CD14-positive monocyte (primary cell): ENCODE measurements at regions not wholly inside any gene's neighbourhood (a gene's known extent, or its start where the extent isn't known, plus 50 kb on each side); places are given as distances from the start of the nearest gene placed in this dataset.

Experiments
- DNase-seq, 3 donors: peaks; one replicate each; pipeline ENCODE4 v3.0.0-alpha.2; 2011 to 2022
- H2AFZ ChIP-seq: 2 replicates; pipeline ENCODE4 v1.6.0; 2012; ENCODE audit warnings: mild to moderate bottlenecking, low read depth, low read length, inconsistent platforms; ENCODE audit not compliant: insufficient read depth, poor library complexity, severe bottlenecking
- H3K27ac ChIP-seq, 2 donors: 1 replicate in 1 of 2; 2 replicates in 1 of 2; pipeline ENCODE4 v1.5.1; 2012 to 2013; ENCODE audit warnings: low read length in 2 of 2, control low read depth in 1 of 2, inconsistent platforms in 1 of 2, low read depth in 1 of 2, mild to moderate bottlenecking in 1 of 2
- H3K27me3 ChIP-seq, 2 donors: one replicate each; pipeline versions ENCODE4 v1.6.0 to v1.6.1; 2011 to 2013; ENCODE audit warnings: low read length in 2 of 2; ENCODE audit not compliant: control insufficient read depth in 2 of 2, insufficient read depth in 2 of 2
- H3K36me3 ChIP-seq, 2 donors: replicated peaks in 1 of 2; 1 replicate in 1 of 2; 2 replicates in 1 of 2; pipeline versions ENCODE4 v1.5.1 to v1.6.1; 2012 to 2013; ENCODE audit warnings: low read length in 2 of 2, control low read depth in 1 of 2, inconsistent platforms in 1 of 2, mild to moderate bottlenecking in 1 of 2; ENCODE audit not compliant: insufficient read depth in 2 of 2, control insufficient read depth in 1 of 2
- H3K4me1 ChIP-seq, 2 donors: 1 replicate in 1 of 2; 2 replicates in 1 of 2; pipeline versions ENCODE4 v1.5.1 to v1.6.1; 2012 to 2013; ENCODE audit warnings: low read length in 2 of 2, control low read depth in 1 of 2, inconsistent platforms in 1 of 2, mild to moderate bottlenecking in 1 of 2, moderate library complexity in 1 of 2; ENCODE audit not compliant: insufficient read depth in 2 of 2, control insufficient read depth in 1 of 2
- H3K4me2 ChIP-seq: replicated peaks from 2 replicates; pipeline ENCODE3; 2012; ENCODE audit warnings: low read length, moderate library complexity, mild to moderate bottlenecking; ENCODE audit not compliant: poor library complexity, severe bottlenecking; ENCODE audit errors: extremely low read depth
- H3K4me3 ChIP-seq, 3 experiments: fragments of 200-600 bp in 1 of 3; sonication (generic) in 1 of 3; replicated peaks in 1 of 3; 1 replicate in 2 of 3; 2 replicates in 1 of 3; pipeline ENCODE4 v1.5.1; 2011 to 2013; ENCODE audit warnings: low read length in 3 of 3, mild to moderate bottlenecking in 3 of 3, control low read depth in 2 of 3, low read depth in 2 of 3, inconsistent platforms in 1 of 3, moderate library complexity in 1 of 3
- H3K79me2 ChIP-seq: 2 replicates; pipeline ENCODE4 v1.6.0; 2012; ENCODE audit warnings: mild to moderate bottlenecking, control low read depth, inconsistent platforms, low read length, moderate library complexity; ENCODE audit not compliant: insufficient read depth
- H3K9ac ChIP-seq: 2 replicates; pipeline ENCODE4 v1.6.0; 2017; ENCODE audit warnings: low read length, mild to moderate bottlenecking; ENCODE audit not compliant: insufficient read depth, poor library complexity, severe bottlenecking
- H3K9me3 ChIP-seq, 2 donors: replicated peaks in 1 of 2; 1 replicate in 1 of 2; 2 replicates in 1 of 2; pipeline versions ENCODE4 v1.5.1 to v1.6.1; 2012 to 2013; ENCODE audit warnings: low read length in 2 of 2, control low read depth in 1 of 2; ENCODE audit not compliant: control insufficient read depth in 1 of 2, insufficient read depth in 1 of 2
- H4K20me1 ChIP-seq: 2 replicates; pipeline ENCODE4 v1.6.0; 2012; ENCODE audit warnings: mild to moderate bottlenecking, low read length, control low read depth, moderate library complexity; ENCODE audit not compliant: insufficient read depth
- H3K27ac Mint-ChIP-seq, 7 donors: one replicate each; pipeline ENCODE4 v1.8.0; 2020; ENCODE audit warnings: mild to moderate bottlenecking in 7 of 7, mixed read lengths in 7 of 7, moderate library complexity in 6 of 7, inconsistent platforms in 2 of 7
- H3K27me3 Mint-ChIP-seq, 3 donors: one replicate each; pipeline ENCODE4 v1.8.0; 2021 to 2022; ENCODE audit warnings: low read depth in 3 of 3, mild to moderate bottlenecking in 3 of 3, mixed read lengths in 3 of 3, moderate library complexity in 3 of 3, inconsistent platforms in 1 of 3
- H3K36me3 Mint-ChIP-seq, 2 donors: one replicate each; pipeline ENCODE4 v1.8.0; 2020; ENCODE audit warnings: mixed read lengths in 2 of 2, inconsistent platforms in 1 of 2, mild to moderate bottlenecking in 1 of 2
- H3K4me1 Mint-ChIP-seq: one replicate; pipeline ENCODE4 v1.8.0; 2020; ENCODE audit warnings: mild to moderate bottlenecking, mixed read lengths
- H3K4me3 Mint-ChIP-seq, 2 donors: one replicate each; pipeline ENCODE4 v1.8.0; 2020; ENCODE audit warnings: mild to moderate bottlenecking in 2 of 2, mixed read lengths in 2 of 2, moderate library complexity in 1 of 2
- H3K9me3 Mint-ChIP-seq, 7 donors: one replicate each; pipeline ENCODE4 v1.8.0; 2020 to 2022; ENCODE audit warnings: mixed read lengths in 7 of 7, mild to moderate bottlenecking in 6 of 7, moderate library complexity in 6 of 7, inconsistent platforms in 2 of 7
- whole genome bisulfite sequencing: methylation state at CpG from one replicate; pipeline ENCODE4 v1.1.5; 2013; ENCODE audit warnings: missing lambda C conversion rate; ENCODE audit not compliant: insufficient coverage; 5-methylcytosine and 5-hydroxymethylcytosine counted together
- intact Hi-C, 2 donors: fragments of 100-400 bp; cut with micrococcal nuclease; formaldehyde crosslinking; loops; one replicate each; pipeline versions ENCODE4 v1.15.0 to v1.15.1; 2023
- TF ChIP-seq, protein P1 (sequence below): fragments of 200-600 bp; IDR thresholded peaks from one replicate; pipeline ENCODE4 v1.8.0; 2022; ENCODE audit warnings: antibody characterized with exemption, mild to moderate bottlenecking

DNA sequence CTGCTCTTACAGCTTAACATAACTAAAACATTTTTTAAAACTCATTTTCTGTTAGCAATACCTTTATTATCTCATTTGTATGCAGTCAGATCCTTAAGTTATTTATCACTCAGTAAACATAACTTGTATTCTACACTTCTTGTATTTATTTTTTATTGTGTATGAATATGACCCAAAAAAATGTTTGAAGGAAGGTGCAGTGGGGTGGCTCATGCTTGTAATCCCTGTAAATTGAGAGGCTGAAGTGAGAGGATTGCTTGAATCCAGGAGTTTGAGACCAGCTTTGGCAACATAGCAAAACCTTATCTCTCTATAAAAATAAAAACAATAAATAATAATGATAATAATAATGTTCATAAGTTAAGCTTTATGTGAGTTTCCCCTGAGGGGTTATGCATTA lies 1004.8 kb downstream of the SLITRK5 start:
- Mint-ChIP-seq H3K4me1 (no peaks in the 10 kb centered on the region), H3K36me3 (no peaks in the 10 kb centered on the region)
- intact Hi-C loops, result no loop called here

DNA sequence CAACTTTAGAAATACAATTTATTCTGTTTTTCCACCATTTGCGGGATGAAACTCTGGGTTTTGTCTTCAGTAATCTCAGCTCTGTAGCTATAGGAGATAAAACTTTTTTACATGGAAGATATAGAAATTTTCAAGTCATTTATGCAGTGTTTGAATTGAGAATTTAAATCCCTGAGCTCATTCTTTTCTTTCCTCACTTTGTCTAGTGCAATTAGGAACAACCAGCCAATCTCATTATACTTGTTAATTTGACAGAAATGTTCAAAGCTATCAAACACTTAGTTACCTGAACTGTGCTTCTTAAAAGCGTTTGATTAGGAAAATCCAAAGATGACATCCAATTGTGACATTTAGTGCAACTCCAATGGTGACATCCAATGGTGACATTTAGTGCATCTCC lies 1014.3 kb downstream of the SLITRK5 start:
- no CpG with 5 or more reads among the region's 2 CpGs for WGBS

More for the DNA sequence above, 1004.8 kb downstream of the SLITRK5 start:
- TF ChIP-seq, protein P1, sequence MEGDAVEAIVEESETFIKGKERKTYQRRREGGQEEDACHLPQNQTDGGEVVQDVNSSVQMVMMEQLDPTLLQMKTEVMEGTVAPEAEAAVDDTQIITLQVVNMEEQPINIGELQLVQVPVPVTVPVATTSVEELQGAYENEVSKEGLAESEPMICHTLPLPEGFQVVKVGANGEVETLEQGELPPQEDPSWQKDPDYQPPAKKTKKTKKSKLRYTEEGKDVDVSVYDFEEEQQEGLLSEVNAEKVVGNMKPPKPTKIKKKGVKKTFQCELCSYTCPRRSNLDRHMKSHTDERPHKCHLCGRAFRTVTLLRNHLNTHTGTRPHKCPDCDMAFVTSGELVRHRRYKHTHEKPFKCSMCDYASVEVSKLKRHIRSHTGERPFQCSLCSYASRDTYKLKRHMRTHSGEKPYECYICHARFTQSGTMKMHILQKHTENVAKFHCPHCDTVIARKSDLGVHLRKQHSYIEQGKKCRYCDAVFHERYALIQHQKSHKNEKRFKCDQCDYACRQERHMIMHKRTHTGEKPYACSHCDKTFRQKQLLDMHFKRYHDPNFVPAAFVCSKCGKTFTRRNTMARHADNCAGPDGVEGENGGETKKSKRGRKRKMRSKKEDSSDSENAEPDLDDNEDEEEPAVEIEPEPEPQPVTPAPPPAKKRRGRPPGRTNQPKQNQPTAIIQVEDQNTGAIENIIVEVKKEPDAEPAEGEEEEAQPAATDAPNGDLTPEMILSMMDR, result no peak
- Histone ChIP-seq H3K27me3 (no peaks in the 10 kb centered on the region), H3K4me3 (no peak overlapping the region), H3K9ac (no peak overlapping the region), H3K9me3 (no peaks in the 10 kb centered on the region), H3K4me1 (no peaks in the 10 kb centered on the region), H4K20me1 (no peaks in the 10 kb centered on the region), H3K4me2 (no peak overlapping the region), H3K79me2 (no peaks in the 10 kb centered on the region), H2AFZ (no peak overlapping the region), H3K27ac (no peak overlapping the region), H3K36me3 (no peaks in the 10 kb centered on the region)
- H3K9me3 Mint-ChIP-seq, result peaks cover 0 to 8% (median 4%) of the 10 kb centered on the region in 7 donors
- H3K27ac Mint-ChIP-seq, result no peak overlapping the region
- H3K27me3 Mint-ChIP-seq, result peaks cover 0 to 2% (median 0%) of the 10 kb centered on the region in 3 donors
- no peak overlapping the region for H3K4me3 Mint-ChIP-seq
- no peak for DNase-seq

More for the DNA sequence above, 1014.3 kb downstream of the SLITRK5 start:
- no peak for DNase-seq
- Mint-ChIP-seq H3K36me3 (no peaks in the 10 kb centered on the region), H3K4me1 (no peaks in the 10 kb centered on the region), H3K27me3 (no peaks in the 10 kb centered on the region), H3K4me3 (no peak overlapping the region), H3K9me3 (peaks cover 0 to 2% (median 0%) of the 10 kb centered on the region in 7 donors), H3K27ac (no peak overlapping the region)
- no peaks in the 10 kb centered on the region for H3K79me2 ChIP-seq
- no peaks in the 10 kb centered on the region for H3K4me1 ChIP-seq
- no peaks in the 10 kb centered on the region for H3K36me3 ChIP-seq
- intact Hi-C loops, result no loop called here
- no peak overlapping the region for H3K4me2 ChIP-seq
- no peaks in the 10 kb centered on the region for H3K27me3 ChIP-seq
- H3K9ac ChIP-seq, result no peak overlapping the region
- H3K27ac ChIP-seq, result no peak overlapping the region
- H3K4me3 ChIP-seq, result no peak overlapping the region
- no peak overlapping the region for H2AFZ ChIP-seq
- TF ChIP-seq, protein P1, result no peak
- no peaks in the 10 kb centered on the region for H4K20me1 ChIP-seq
- H3K9me3 ChIP-seq, result no peaks in the 10 kb centered on the region
